EL (cell line): ENCODE measurements at regions not wholly inside any gene's neighbourhood (a gene's known extent, or its start where the extent isn't known, plus 50 kb on each side); places are given as distances from the start of the nearest gene placed in this dataset.

ENCODE experiments used
- DNase-seq: peaks from one replicate; pipeline ENCODE4 v3.0.0-alpha.2; 2016

- DNase-seq, result no peak
These were observed 58.9 kb downstream of the IRX1 start for GRCh38 chr5:3654515-3654914.

GRCh38 chr5:3656803-3657202 lies 61.2 kb downstream of the IRX1 start:
- DNase-seq, result no peak

GRCh38 chr5:3657364-3658022 lies 61.9 kb downstream of the IRX1 start:
- no peak for DNase-seq

GRCh38 chr5:3658929-3659328 lies 63.3 kb downstream of the IRX1 start:
- no peak for DNase-seq

GRCh38 chr5:3659907-3660306 lies 64.3 kb downstream of the IRX1 start:
- DNase-seq, result no peak

- no peak for DNase-seq
These were observed 65.0 kb downstream of the IRX1 start for GRCh38 chr5:3660630-3661029.

GRCh38 chr5:3661755-3662296 lies 66.2 kb downstream of the IRX1 start:
- no peak for DNase-seq

- no peak for DNase-seq
These were observed 66.7 kb downstream of the IRX1 start for GRCh38 chr5:3662344-3662743.

GRCh38 chr5:3671337-3671736 lies 75.7 kb downstream of the IRX1 start:
- DNase-seq, result no peak

GRCh38 chr5:3678801-3679200 lies 83.2 kb downstream of the IRX1 start:
- no peak for DNase-seq

GRCh38 chr5:3680821-3681220 lies 85.2 kb downstream of the IRX1 start:
- DNase-seq, result no peak

- DNase-seq, result no peak
These were observed 88.5 kb downstream of the IRX1 start for GRCh38 chr5:3684118-3684517.

- DNase-seq, result no peak
These were observed 89.2 kb downstream of the IRX1 start for GRCh38 chr5:3684771-3685354.

- DNase-seq, result no peak
These were observed 99.2 kb downstream of the IRX1 start for GRCh38 chr5:3694819-3695218.

- DNase-seq, result no peak
These were observed 100.2 kb downstream of the IRX1 start for GRCh38 chr5:3695818-3696217.

GRCh38 chr5:3698412-3698811 lies 102.8 kb downstream of the IRX1 start:
- no peak for DNase-seq

- DNase-seq, result no peak
These were observed 106.1 kb downstream of the IRX1 start for GRCh38 chr5:3701694-3702093.

- DNase-seq, result no peak
These were observed 109.0 kb downstream of the IRX1 start for GRCh38 chr5:3704661-3705060.

GRCh38 chr5:3709068-3709716 lies 113.6 kb downstream of the IRX1 start:
- DNase-seq, result no peak

GRCh38 chr5:3709717-3710348 lies 114.2 kb downstream of the IRX1 start:
- DNase-seq, result no peak

- DNase-seq, result no peak
These were observed 119.4 kb downstream of the IRX1 start for GRCh38 chr5:3715062-3715461.

GRCh38 chr5:3729631-3730030 lies 134.0 kb downstream of the IRX1 start:
- DNase-seq, result no peak

- DNase-seq, result no peak
These were observed 139.0 kb downstream of the IRX1 start for GRCh38 chr5:3734632-3735031.

- DNase-seq, result no peak
These were observed 140.8 kb downstream of the IRX1 start for GRCh38 chr5:3736466-3736865.
